GM12878 (cell line): ENCODE measurements at regions not wholly inside any gene's neighbourhood (a gene's known extent, or its start where the extent isn't known, plus 50 kb on each side); places are given as distances from the start of the nearest gene placed in this dataset.

Experiments used
- ATAC-seq: fragments of 200-7000 bp; cut with Tn5 transposase; 3 replicates; pipeline ENCODE4 v1.9.1; 2020; ENCODE audit warnings: mild to moderate bottlenecking, moderate library complexity
- BruUV-seq: library from RNA; stranded (reverse); fragments of 400-500 nt; replicated peaks from 2 replicates; lab custom pipeline; 2021; lab: Mats Ljungman, UMichigan
- CTCF ChIA-PET: fragments of 300-600 bp; sonication (Branson Sonifier 250); formaldehyde crosslinking; extraction: SDS; loops from one replicate; lab custom pipeline; 2021; ENCODE audit warnings: inconsistent platforms; lab: Yijun Ruan, JAX
- POLR2A ChIA-PET: fragments of 350-600 bp; formaldehyde crosslinking; extraction: SDS; loops from one replicate; lab custom pipeline; 2021; ENCODE audit warnings: inconsistent platforms; lab: Charles Lee
- RAD21 ChIA-PET: fragments of 300-600 bp; sonication (Branson Sonifier 250); formaldehyde crosslinking; loops from one replicate; lab custom pipeline; 2023; ENCODE audit warnings: antibody characterized with exemption; ENCODE audit not compliant: unreplicated experiment; lab: Charles Lee
- SMC1A ChIA-PET: fragments of 300-600 bp; sonication (Branson Sonifier 250); formaldehyde crosslinking; loops from one replicate; lab custom pipeline; 2023; ENCODE audit not compliant: unreplicated experiment, uncharacterized antibody; lab: Charles Lee
- DNase-seq: peaks from one replicate; pipeline ENCODE4 v3.0.0-alpha.2; 2011; ENCODE audit warnings: low read depth, low spot score
- FAIRE-seq: peaks from 3 replicates; lab custom pipeline; 2011; peaks lifted over from hg19 to GRCh38; lab: Jason Lieb, UNC
- H2AFZ ChIP-seq: 2 replicates; pipeline ENCODE4 v1.6.0; 2011; ENCODE audit warnings: low read depth, low read length, control low read depth; ENCODE audit not compliant: control insufficient read depth
- H3K27ac ChIP-seq: 2 replicates; pipeline ENCODE4 v1.5.1; 2011; ENCODE audit warnings: control low read depth; ENCODE audit not compliant: control insufficient read depth, insufficient read depth
- H3K27me3 ChIP-seq, 2 experiments: replicated peaks in 1 of 2; 2 replicates each; pipeline versions ENCODE4 v1.6.0 to v1.6.1; 2011; ENCODE audit warnings: low read length in 1 of 2; ENCODE audit not compliant: control insufficient read depth in 2 of 2, insufficient read depth in 2 of 2
- H3K36me3 ChIP-seq, 2 experiments: 2 replicates each; pipeline ENCODE4 v1.5.1; 2011; ENCODE audit warnings: low read length in 1 of 2; ENCODE audit not compliant: control insufficient read depth in 2 of 2, insufficient read depth in 2 of 2
- H3K4me1 ChIP-seq: 2 replicates; pipeline ENCODE4 v1.6.1; 2011; ENCODE audit warnings: mild to moderate bottlenecking, low read length, moderate library complexity, mixed read lengths; ENCODE audit not compliant: control insufficient read depth, insufficient read depth
- H3K4me2 ChIP-seq: 2 replicates; pipeline ENCODE4 v1.6.0; 2011; ENCODE audit warnings: control low read depth; ENCODE audit not compliant: control insufficient read depth, insufficient read depth
- H3K4me3 ChIP-seq: fragments of 200-600 bp; sonication (generic); 2 replicates; pipeline ENCODE4 v1.5.1; 2016
- H3K79me2 ChIP-seq: 2 replicates; pipeline ENCODE4 v1.6.0; 2011; ENCODE audit warnings: low read length; ENCODE audit not compliant: control insufficient read depth, insufficient read depth
- H3K9ac ChIP-seq: 2 replicates; pipeline ENCODE4 v1.8.0; 2011; ENCODE audit warnings: low read length, control low read depth, mixed read lengths; ENCODE audit not compliant: control insufficient read depth, insufficient read depth
- H3K9me3 ChIP-seq: replicated peaks from 3 replicates; pipeline ENCODE4 v1.5.1; 2011; ENCODE audit warnings: mild to moderate bottlenecking, low read length; ENCODE audit not compliant: control insufficient read depth, insufficient read depth
- H4K20me1 ChIP-seq: 2 replicates; pipeline ENCODE4 v1.6.0; 2011; ENCODE audit not compliant: control insufficient read depth, insufficient read depth
- HDGF ChIP-seq: fragments of 450-650 bp; IDR thresholded peaks from 2 replicates; pipeline ENCODE4 v1.6.1; 2016; ENCODE audit warnings: antibody characterized with exemption
- MLLT1 ChIP-seq: fragments of 450-650 bp; IDR thresholded peaks from 2 replicates; pipeline ENCODE4 v1.6.1; 2016; ENCODE audit warnings: mild to moderate bottlenecking
- NBN ChIP-seq: fragments of 450-650 bp; IDR thresholded peaks from 2 replicates; pipeline ENCODE4 v1.6.1; 2016
- POLR2A ChIP-seq: IDR thresholded peaks from 2 replicates; pipeline ENCODE4 v1.6.1; 2011; ENCODE audit warnings: low read depth, mild to moderate bottlenecking, low read length
- SUPT20H ChIP-seq: IDR thresholded peaks from 2 replicates; pipeline ENCODE4 v1.6.1; 2011; ENCODE audit warnings: low read depth, mild to moderate bottlenecking, low read length, moderate library complexity, borderline replicate concordance; ENCODE audit not compliant: control insufficient read depth
- TCF7 ChIP-seq: IDR thresholded peaks from 2 replicates; pipeline ENCODE4 v1.6.1; 2014; ENCODE audit warnings: antibody characterized with exemption, borderline replicate concordance
- ZBED1 ChIP-seq: IDR thresholded peaks from 2 replicates; pipeline ENCODE4 v1.6.1; 2016; ENCODE audit warnings: borderline replicate concordance
- ZNF24 ChIP-seq: fragments of 450-650 bp; IDR thresholded peaks from 2 replicates; pipeline ENCODE4 v1.6.1; 2017; ENCODE audit warnings: antibody characterized with exemption, mild to moderate bottlenecking
- ZNF384 ChIP-seq: IDR thresholded peaks from 2 replicates; pipeline ENCODE4 v1.6.1; 2012; ENCODE audit warnings: low read depth, mild to moderate bottlenecking, low read length, improper control_type of control experiment, borderline replicate concordance
- WGBS: methylation state at CpG from one replicate; pipeline ENCODE4 v1.1.6; 2016; ENCODE audit warnings: low lambda C conversion rate; ENCODE audit not compliant: insufficient replicate concordance, insufficient coverage; ENCODE audit errors: missing lambda C conversion rate; 5-methylcytosine and 5-hydroxymethylcytosine counted together
- in situ Hi-C: fragments of 300-500 bp; cut with MboI; formaldehyde crosslinking; loops from 9 replicates; pipeline ENCODE4 v1.14.3; 2018; ENCODE audit warnings: mixed read lengths
- intact Hi-C: fragments of 100-400 bp; cut with micrococcal nuclease; formaldehyde crosslinking; loops from one replicate; pipeline ENCODE4 v1.14.2; 2022; ENCODE audit not compliant: unreplicated experiment
- TF ChIP-seq, protein P1 (sequence below): fragments of 450-650 bp; conservative IDR thresholded peaks from 2 replicates; pipeline ENCODE4 v1.6.1; 2017; ENCODE audit warnings: mild to moderate bottlenecking, moderate library complexity

DNA sequence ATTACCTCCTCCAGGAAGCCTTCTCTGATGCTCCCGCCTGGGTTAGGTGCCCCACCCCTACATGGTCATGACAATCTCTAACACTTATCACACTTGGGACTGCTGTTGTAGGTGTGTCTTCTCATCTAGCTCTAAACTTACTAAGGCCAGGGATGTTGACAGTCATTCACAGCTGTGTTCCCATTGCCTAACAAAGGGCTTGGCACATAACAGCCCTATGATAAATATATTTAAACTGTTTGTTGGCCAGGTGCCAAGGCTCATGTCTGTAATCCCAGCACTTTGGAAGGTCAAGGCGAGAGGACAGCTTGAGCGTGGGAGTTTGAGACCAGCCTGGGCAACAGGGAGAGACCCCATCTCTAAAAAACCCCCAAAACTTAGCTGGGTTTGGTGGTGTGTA, 98.8 kb upstream of the RGS6 start:
- ChIA-PET POLR2A (interaction anchor here (0.6 to 0.7 kb wide), 2 partner anchors 551 to 1227 kb away, joined by 3 to 5 read pairs; no protein-coding TSS in a partner anchor), CTCF (interaction anchor here (0.8 to 1.3 kb wide), 3 partner anchors 22 to 584 kb away, joined by 3 to 4 read pairs (median 3); no protein-coding TSS in a partner anchor), RAD21 (interaction anchor here (0.7 to 1.1 kb wide), 2 partner anchors 22 to 66 kb away, joined by 3 read pairs; no protein-coding TSS in a partner anchor), SMC1A (interaction anchor here (1.4 to 1.7 kb wide), 2 partner anchors 18 to 61 kb away, joined by 3 to 4 read pairs; no protein-coding TSS in a partner anchor)
- 18% methylated on average over 3 of the region's 3 CpGs for WGBS
- H3K4me1 ChIP-seq, result no peaks in the 10 kb centered on the region
- H2AFZ ChIP-seq, result no peak overlapping the region
- no peak overlapping the region for H3K9ac ChIP-seq
- FAIRE-seq (no peak), DNase-seq (no peak), ATAC-seq (no peak)
- H3K27ac ChIP-seq, result no peak overlapping the region
- H4K20me1 ChIP-seq, result no peaks in the 10 kb centered on the region
- intact Hi-C loops (no loop called here), in situ Hi-C loops (no loop called here)
- H3K4me3 ChIP-seq, result no peak overlapping the region
- no peaks in the 10 kb centered on the region for H3K9me3 ChIP-seq
- no peaks in the 10 kb centered on the region for H3K36me3 ChIP-seq
- H3K79me2 ChIP-seq, result no peaks in the 10 kb centered on the region
- no peak for TF ChIP-seq NBN
- TF ChIP-seq POLR2A, result no peak
- no peak for TF ChIP-seq SUPT20H
- TF ChIP-seq TCF7, result no peak
- no peak for TF ChIP-seq MLLT1
- TF ChIP-seq ZBED1, result no peak
- TF ChIP-seq, protein P1, sequence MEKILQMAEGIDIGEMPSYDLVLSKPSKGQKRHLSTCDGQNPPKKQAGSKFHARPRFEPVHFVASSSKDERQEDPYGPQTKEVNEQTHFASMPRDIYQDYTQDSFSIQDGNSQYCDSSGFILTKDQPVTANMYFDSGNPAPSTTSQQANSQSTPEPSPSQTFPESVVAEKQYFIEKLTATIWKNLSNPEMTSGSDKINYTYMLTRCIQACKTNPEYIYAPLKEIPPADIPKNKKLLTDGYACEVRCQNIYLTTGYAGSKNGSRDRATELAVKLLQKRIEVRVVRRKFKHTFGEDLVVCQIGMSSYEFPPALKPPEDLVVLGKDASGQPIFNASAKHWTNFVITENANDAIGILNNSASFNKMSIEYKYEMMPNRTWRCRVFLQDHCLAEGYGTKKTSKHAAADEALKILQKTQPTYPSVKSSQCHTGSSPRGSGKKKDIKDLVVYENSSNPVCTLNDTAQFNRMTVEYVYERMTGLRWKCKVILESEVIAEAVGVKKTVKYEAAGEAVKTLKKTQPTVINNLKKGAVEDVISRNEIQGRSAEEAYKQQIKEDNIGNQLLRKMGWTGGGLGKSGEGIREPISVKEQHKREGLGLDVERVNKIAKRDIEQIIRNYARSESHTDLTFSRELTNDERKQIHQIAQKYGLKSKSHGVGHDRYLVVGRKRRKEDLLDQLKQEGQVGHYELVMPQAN, result no peak
- no peak for TF ChIP-seq HDGF
- TF ChIP-seq ZNF24, result no peak
- TF ChIP-seq ZNF384, result no peak
- no peak overlapping the region for H3K4me2 ChIP-seq
- BruUV-seq, result no TSS peak
- H3K27me3 ChIP-seq, result no peaks in the 10 kb centered on the region
